ENCODE measurements at regions not wholly inside any gene's neighbourhood (a gene's known extent, or its start where the extent isn't known, plus 50 kb on each side); places are given as distances from the start of the nearest gene placed in this dataset.

DNA sequence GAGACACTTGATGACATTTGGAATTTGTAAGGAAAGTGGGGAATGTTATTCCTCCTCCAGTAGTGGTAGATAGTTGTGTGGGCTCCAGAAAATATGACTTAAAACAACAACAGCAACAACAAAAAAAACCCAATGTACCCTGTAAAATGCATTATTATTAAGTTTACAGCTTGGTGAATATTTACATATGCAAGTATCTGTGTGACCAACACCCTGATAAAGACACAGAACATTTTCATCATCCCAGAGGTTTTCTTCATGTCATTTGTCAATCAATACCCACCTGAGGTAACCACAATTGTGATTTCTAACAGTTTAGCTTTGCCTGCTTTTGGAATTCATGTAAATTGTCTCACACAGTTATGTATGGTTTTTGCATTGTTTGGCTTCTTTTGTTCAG, 152.1 kb upstream of the GRIK2 start:
- no peak overlapping the region for H3K27ac ChIP-seq (ENCODE audit: low read depth, low read length)
- no peak for DNase-seq (ENCODE audit: insufficient read length, low spot score, missing footprints)
- H4K20me1 ChIP-seq (ENCODE audit: insufficient read depth, low read length): no peaks in the 10 kb centered on the region
- no peaks in the 10 kb centered on the region for H3K9me3 ChIP-seq (ENCODE audit: low read depth, low read length)
- no peaks in the 10 kb centered on the region for H3K4me1 ChIP-seq (ENCODE audit: insufficient read depth, low read length)
- no peak overlapping the region for H3K4me3 ChIP-seq (ENCODE audit: insufficient read depth, low read length)
- no peaks in the 10 kb centered on the region for H3K79me2 ChIP-seq (ENCODE audit: insufficient read depth, low read length)
- H3K4me2 ChIP-seq (ENCODE audit: insufficient read depth, low read length): no peak overlapping the region
- H3K36me3 ChIP-seq (ENCODE audit: insufficient read depth, low read length): no peaks in the 10 kb centered on the region
- no peaks in the 10 kb centered on the region for H3K27me3 ChIP-seq (ENCODE audit: insufficient read depth, low read length)
- TF ChIP-seq, protein P1, sequence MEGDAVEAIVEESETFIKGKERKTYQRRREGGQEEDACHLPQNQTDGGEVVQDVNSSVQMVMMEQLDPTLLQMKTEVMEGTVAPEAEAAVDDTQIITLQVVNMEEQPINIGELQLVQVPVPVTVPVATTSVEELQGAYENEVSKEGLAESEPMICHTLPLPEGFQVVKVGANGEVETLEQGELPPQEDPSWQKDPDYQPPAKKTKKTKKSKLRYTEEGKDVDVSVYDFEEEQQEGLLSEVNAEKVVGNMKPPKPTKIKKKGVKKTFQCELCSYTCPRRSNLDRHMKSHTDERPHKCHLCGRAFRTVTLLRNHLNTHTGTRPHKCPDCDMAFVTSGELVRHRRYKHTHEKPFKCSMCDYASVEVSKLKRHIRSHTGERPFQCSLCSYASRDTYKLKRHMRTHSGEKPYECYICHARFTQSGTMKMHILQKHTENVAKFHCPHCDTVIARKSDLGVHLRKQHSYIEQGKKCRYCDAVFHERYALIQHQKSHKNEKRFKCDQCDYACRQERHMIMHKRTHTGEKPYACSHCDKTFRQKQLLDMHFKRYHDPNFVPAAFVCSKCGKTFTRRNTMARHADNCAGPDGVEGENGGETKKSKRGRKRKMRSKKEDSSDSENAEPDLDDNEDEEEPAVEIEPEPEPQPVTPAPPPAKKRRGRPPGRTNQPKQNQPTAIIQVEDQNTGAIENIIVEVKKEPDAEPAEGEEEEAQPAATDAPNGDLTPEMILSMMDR (IDR thresholded peaks at IDR 0.05; ENCODE audit: extremely low read depth, low read depth, low read length): no peak
- no peak overlapping the region for H2AFZ ChIP-seq (ENCODE audit: low read length)

- H3K4me3 ChIP-seq (ENCODE audit: insufficient read depth, low read length): no peak overlapping the region
- no peaks in the 10 kb centered on the region for H3K9me3 ChIP-seq (ENCODE audit: low read depth, low read length)
- no peaks in the 10 kb centered on the region for H3K4me1 ChIP-seq (ENCODE audit: insufficient read depth, low read length)
- no peaks in the 10 kb centered on the region for H3K27me3 ChIP-seq (ENCODE audit: insufficient read depth, low read length)
- no peaks in the 10 kb centered on the region for H4K20me1 ChIP-seq (ENCODE audit: insufficient read depth, low read length)
- no peak overlapping the region for H3K4me2 ChIP-seq (ENCODE audit: insufficient read depth, low read length)
- no peaks in the 10 kb centered on the region for H3K79me2 ChIP-seq (ENCODE audit: insufficient read depth, low read length)
- TF ChIP-seq, protein P1 (IDR thresholded peaks at IDR 0.05; ENCODE audit: extremely low read depth, low read depth, low read length): no peak
- DNase-seq (ENCODE audit: insufficient read length, low spot score, missing footprints): no peak
- no peaks in the 10 kb centered on the region for H3K36me3 ChIP-seq (ENCODE audit: insufficient read depth, low read length)
- H3K27ac ChIP-seq (ENCODE audit: low read depth, low read length): no peak overlapping the region
- no peak overlapping the region for H2AFZ ChIP-seq (ENCODE audit: low read length)
These were observed 144.0 kb upstream of the GRIK2 start for GRCh38 chr6:101249470-101249869.

DNA sequence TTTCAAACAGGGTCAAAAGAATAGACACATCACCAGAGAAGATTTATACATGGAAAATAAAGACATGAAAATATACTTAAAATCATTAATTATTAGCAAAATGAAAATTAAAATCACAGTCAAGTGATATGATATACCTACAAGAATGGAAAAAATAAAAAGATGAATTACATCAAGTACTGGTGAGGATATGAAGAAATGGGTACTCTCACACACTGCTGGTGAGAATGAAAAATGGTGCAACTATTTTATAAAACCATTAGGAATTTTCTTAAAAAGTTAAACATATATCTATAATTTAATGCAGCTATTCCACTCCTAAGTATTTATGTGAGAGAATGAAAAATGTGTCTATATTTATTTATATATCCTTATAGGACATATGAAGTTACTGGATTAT, 136.3 kb upstream of the GRIK2 start:
- Histone ChIP-seq H3K27me3 (ENCODE audit: insufficient read depth, low read length) (no peaks in the 10 kb centered on the region), H4K20me1 (ENCODE audit: insufficient read depth, low read length) (no peaks in the 10 kb centered on the region), H3K4me3 (ENCODE audit: insufficient read depth, low read length) (no peak overlapping the region), H2AFZ (ENCODE audit: low read length) (no peak overlapping the region), H3K4me2 (ENCODE audit: insufficient read depth, low read length) (no peak overlapping the region), H3K9me3 (ENCODE audit: low read depth, low read length) (peaks cover 6% of the 10 kb centered on the region), H3K4me1 (ENCODE audit: insufficient read depth, low read length) (no peaks in the 10 kb centered on the region), H3K36me3 (ENCODE audit: insufficient read depth, low read length) (no peaks in the 10 kb centered on the region), H3K27ac (ENCODE audit: low read depth, low read length) (no peak overlapping the region), H3K79me2 (ENCODE audit: insufficient read depth, low read length) (no peaks in the 10 kb centered on the region)
- no peak for DNase-seq (ENCODE audit: insufficient read length, low spot score, missing footprints)
- TF ChIP-seq, protein P1 (IDR thresholded peaks at IDR 0.05; ENCODE audit: extremely low read depth, low read depth, low read length): no peak

GRCh38 chr6:101259505-101259904, 134.0 kb upstream of the GRIK2 start:
- Histone ChIP-seq H3K27ac (ENCODE audit: low read depth, low read length) (no peak overlapping the region), H3K4me3 (ENCODE audit: insufficient read depth, low read length) (no peak overlapping the region), H2AFZ (ENCODE audit: low read length) (no peak overlapping the region), H3K4me2 (ENCODE audit: insufficient read depth, low read length) (no peak overlapping the region), H3K36me3 (ENCODE audit: insufficient read depth, low read length) (no peaks in the 10 kb centered on the region), H3K4me1 (ENCODE audit: insufficient read depth, low read length) (no peaks in the 10 kb centered on the region), H4K20me1 (ENCODE audit: insufficient read depth, low read length) (no peaks in the 10 kb centered on the region), H3K79me2 (ENCODE audit: insufficient read depth, low read length) (no peaks in the 10 kb centered on the region), H3K9me3 (ENCODE audit: low read depth, low read length) (peaks cover 6% of the 10 kb centered on the region), H3K27me3 (ENCODE audit: insufficient read depth, low read length) (no peaks in the 10 kb centered on the region)
- no peak for DNase-seq (ENCODE audit: insufficient read length, low spot score, missing footprints)
- TF ChIP-seq, protein P1 (IDR thresholded peaks at IDR 0.05; ENCODE audit: extremely low read depth, low read depth, low read length): no peak
